ENCODE measurements at regions not wholly inside any gene's neighbourhood (a gene's known extent, or its start where the extent isn't known, plus 50 kb on each side); places are given as distances from the start of the nearest gene placed in this dataset.

DNA sequence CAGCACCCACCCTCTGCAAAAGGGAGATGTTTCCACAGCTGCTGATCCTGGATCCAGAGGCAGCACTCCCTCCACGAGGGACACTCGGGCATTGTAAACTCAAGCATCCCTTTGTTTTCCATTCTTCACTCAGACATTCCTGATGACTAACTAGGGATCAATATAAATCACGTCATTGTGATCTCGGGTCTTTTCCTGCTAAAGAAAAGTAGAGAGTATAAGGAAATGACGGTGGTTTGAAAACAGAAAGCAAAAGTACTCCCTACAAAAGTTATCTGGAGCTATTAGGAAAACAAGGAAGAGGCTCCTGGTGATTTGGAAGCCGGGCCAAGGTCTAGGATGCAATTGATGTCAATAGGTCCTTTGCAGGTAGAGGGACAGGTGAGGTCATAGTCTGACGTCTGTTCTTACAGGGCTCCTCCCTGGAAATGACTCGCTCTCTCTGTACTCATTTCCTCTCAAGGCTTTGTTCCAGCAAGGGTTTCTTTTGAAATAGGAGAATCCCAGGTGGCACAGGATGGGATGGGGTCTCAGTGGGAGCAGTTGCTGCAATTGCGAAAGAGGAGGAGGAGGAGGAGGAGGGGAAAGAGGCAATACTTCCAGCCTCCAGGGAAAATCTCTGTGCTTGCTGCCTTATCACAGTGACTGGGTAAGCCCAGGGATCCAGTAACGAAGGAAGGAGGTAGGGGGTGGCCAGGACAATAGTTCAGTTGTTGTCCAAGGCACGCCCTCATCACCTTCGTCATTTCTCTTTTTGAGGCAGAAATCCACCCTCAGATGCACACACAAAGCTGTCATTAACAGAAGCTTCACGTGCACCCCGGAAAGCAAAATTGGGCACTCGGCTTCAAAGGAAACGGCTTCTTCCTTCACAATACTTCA lies 222.8 kb downstream of the LY86 start:
- Histone ChIP-seq H2AFZ (replicated peaks) (peak overlapping the region; percentile 30), H3K27me3 (no peaks in the 10 kb centered on the region), H3K4me3 (peak overlapping the region; percentile 4), H3K79me2 (ENCODE audit: low read depth) (no peaks in the 10 kb centered on the region), H3K36me3 (no peaks in the 10 kb centered on the region), H4K20me1 (ENCODE audit: low read depth) (no peaks in the 10 kb centered on the region), H3K27ac (no peak overlapping the region), H3F3A (ENCODE audit: low read depth) (peaks cover 15% of the 10 kb centered on the region), H3K9ac (no peak overlapping the region), H3K4me2 (peak overlapping the region; percentile 52), H3K4me1 (peaks cover 29% of the 10 kb centered on the region), H3K9me3 (ENCODE audit: low read depth) (no peaks in the 10 kb centered on the region)
- Mint-ChIP-seq H3K9me3 (no peaks in the 10 kb centered on the region), H3K27ac (no peak overlapping the region), H3K4me1 (peaks cover 14% of the 10 kb centered on the region), H3K36me3 (no peaks in the 10 kb centered on the region), H3K4me3 (no peak overlapping the region), H3K27me3 (ENCODE audit: insufficient read depth, low read depth) (peaks cover 9% of the 10 kb centered on the region)
- peak; percentile 47 for DNase-seq (ENCODE audit: low spot score)
- TF ChIP-seq EZH2phosphoT487 (IDR thresholded peaks at IDR 0.05) (no peak), EZH2 (IDR thresholded peaks at IDR 0.05) (no peak)
- TF ChIP-seq, protein P1, sequence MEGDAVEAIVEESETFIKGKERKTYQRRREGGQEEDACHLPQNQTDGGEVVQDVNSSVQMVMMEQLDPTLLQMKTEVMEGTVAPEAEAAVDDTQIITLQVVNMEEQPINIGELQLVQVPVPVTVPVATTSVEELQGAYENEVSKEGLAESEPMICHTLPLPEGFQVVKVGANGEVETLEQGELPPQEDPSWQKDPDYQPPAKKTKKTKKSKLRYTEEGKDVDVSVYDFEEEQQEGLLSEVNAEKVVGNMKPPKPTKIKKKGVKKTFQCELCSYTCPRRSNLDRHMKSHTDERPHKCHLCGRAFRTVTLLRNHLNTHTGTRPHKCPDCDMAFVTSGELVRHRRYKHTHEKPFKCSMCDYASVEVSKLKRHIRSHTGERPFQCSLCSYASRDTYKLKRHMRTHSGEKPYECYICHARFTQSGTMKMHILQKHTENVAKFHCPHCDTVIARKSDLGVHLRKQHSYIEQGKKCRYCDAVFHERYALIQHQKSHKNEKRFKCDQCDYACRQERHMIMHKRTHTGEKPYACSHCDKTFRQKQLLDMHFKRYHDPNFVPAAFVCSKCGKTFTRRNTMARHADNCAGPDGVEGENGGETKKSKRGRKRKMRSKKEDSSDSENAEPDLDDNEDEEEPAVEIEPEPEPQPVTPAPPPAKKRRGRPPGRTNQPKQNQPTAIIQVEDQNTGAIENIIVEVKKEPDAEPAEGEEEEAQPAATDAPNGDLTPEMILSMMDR (IDR thresholded peaks at IDR 0.05), result no peak

GRCh38 chr6:6812427-6812826 lies 223.9 kb downstream of the LY86 start:
- no peak overlapping the region for H3K4me3 ChIP-seq
- no peak overlapping the region for H3K9ac ChIP-seq
- no peak for DNase-seq (ENCODE audit: low spot score)
- H3K27me3 Mint-ChIP-seq (ENCODE audit: insufficient read depth, low read depth), result peaks cover 9% of the 10 kb centered on the region
- peaks cover 15% of the 10 kb centered on the region for H3K4me1 Mint-ChIP-seq
- H3K27me3 ChIP-seq, result no peaks in the 10 kb centered on the region
- no peaks in the 10 kb centered on the region for H3K36me3 ChIP-seq
- H3K4me2 ChIP-seq, result no peak overlapping the region
- H3K27ac Mint-ChIP-seq, result no peak overlapping the region
- no peak overlapping the region for H2AFZ ChIP-seq (replicated peaks)
- H3K27ac ChIP-seq, result no peak overlapping the region
- no peak overlapping the region for H3K4me3 Mint-ChIP-seq
- no peaks in the 10 kb centered on the region for H3K79me2 ChIP-seq (ENCODE audit: low read depth)
- H3F3A ChIP-seq (ENCODE audit: low read depth), result peaks cover 15% of the 10 kb centered on the region
- no peaks in the 10 kb centered on the region for H3K9me3 ChIP-seq (ENCODE audit: low read depth)
- H4K20me1 ChIP-seq (ENCODE audit: low read depth), result no peaks in the 10 kb centered on the region
- H3K4me1 ChIP-seq, result peaks cover 27% of the 10 kb centered on the region
- H3K9me3 Mint-ChIP-seq, result no peaks in the 10 kb centered on the region
- TF ChIP-seq, protein P1 (IDR thresholded peaks at IDR 0.05), result no peak
- TF ChIP-seq EZH2phosphoT487 (IDR thresholded peaks at IDR 0.05) (no peak), EZH2 (IDR thresholded peaks at IDR 0.05) (no peak)
- no peaks in the 10 kb centered on the region for H3K36me3 Mint-ChIP-seq

DNA sequence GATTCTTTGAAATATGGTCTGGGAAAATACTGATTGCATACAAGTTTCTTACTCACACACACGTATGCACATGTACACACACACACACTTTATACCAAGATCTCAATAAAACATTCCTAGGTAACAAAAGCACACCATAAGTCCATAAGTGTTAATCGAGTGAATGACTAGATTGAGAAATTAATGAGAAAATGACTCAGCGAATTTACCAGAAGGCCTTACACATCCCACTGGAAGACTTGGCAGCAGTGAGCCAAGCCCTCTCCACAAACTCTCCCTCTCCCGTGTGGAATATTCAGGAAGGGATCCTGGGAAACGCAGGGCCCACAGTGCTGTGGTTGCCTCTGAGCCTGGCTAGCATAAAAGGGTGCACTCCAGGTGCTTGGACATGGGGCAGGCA lies 227.2 kb downstream of the LY86 start:
- H3K27me3 Mint-ChIP-seq (ENCODE audit: insufficient read depth, low read depth), result peaks cover 11% of the 10 kb centered on the region
- Histone ChIP-seq H3K9ac (no peak overlapping the region), H3K27me3 (no peaks in the 10 kb centered on the region), H4K20me1 (ENCODE audit: low read depth) (no peaks in the 10 kb centered on the region), H3K9me3 (ENCODE audit: low read depth) (no peaks in the 10 kb centered on the region), H3K4me2 (no peak overlapping the region), H3K79me2 (ENCODE audit: low read depth) (no peaks in the 10 kb centered on the region), H3F3A (ENCODE audit: low read depth) (peaks cover 18% of the 10 kb centered on the region), H3K36me3 (no peaks in the 10 kb centered on the region), H3K4me3 (no peak overlapping the region), H3K27ac (no peak overlapping the region), H3K4me1 (peaks cover 31% of the 10 kb centered on the region), H2AFZ (replicated peaks) (no peak overlapping the region)
- no peak for DNase-seq (ENCODE audit: low spot score)
- H3K9me3 Mint-ChIP-seq, result no peaks in the 10 kb centered on the region
- H3K27ac Mint-ChIP-seq, result no peak overlapping the region
- no peaks in the 10 kb centered on the region for H3K36me3 Mint-ChIP-seq
- H3K4me1 Mint-ChIP-seq, result peaks cover 25% of the 10 kb centered on the region
- H3K4me3 Mint-ChIP-seq, result no peak overlapping the region
- no peak for TF ChIP-seq EZH2phosphoT487 (IDR thresholded peaks at IDR 0.05)
- TF ChIP-seq, protein P1 (IDR thresholded peaks at IDR 0.05), result no peak
- TF ChIP-seq EZH2 (IDR thresholded peaks at IDR 0.05), result no peak

Data from neural progenitor cell (in vitro differentiated cells).